ENCODE measurements at regions not wholly inside any gene's neighbourhood (a gene's known extent, or its start where the extent isn't known, plus 50 kb on each side); places are given as distances from the start of the nearest gene placed in this dataset.

DNA sequence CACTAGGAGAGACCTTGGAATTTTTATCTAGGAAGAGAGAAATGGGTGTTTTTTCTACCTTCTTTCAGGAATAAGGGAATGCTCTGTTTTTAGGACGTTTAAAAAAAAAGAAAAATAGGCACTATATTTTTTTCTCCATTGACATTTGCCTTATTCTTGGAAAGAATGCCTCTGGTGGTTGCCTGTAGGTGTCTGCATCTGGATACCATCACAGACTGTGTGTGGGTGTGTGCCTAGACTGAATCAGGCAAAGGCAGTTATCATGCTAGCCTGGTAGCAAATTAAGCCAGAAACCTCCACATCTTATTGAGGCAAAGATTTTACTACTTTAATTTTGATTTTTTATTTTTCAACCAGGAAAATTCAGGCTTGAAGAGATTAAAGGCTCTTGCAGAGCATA lies 513.6 kb upstream of the KCNMB2 start:
- ChIA-PET CTCF (no interaction called here), POLR2A (no interaction called here)
- TF ChIP-seq, protein P1, sequence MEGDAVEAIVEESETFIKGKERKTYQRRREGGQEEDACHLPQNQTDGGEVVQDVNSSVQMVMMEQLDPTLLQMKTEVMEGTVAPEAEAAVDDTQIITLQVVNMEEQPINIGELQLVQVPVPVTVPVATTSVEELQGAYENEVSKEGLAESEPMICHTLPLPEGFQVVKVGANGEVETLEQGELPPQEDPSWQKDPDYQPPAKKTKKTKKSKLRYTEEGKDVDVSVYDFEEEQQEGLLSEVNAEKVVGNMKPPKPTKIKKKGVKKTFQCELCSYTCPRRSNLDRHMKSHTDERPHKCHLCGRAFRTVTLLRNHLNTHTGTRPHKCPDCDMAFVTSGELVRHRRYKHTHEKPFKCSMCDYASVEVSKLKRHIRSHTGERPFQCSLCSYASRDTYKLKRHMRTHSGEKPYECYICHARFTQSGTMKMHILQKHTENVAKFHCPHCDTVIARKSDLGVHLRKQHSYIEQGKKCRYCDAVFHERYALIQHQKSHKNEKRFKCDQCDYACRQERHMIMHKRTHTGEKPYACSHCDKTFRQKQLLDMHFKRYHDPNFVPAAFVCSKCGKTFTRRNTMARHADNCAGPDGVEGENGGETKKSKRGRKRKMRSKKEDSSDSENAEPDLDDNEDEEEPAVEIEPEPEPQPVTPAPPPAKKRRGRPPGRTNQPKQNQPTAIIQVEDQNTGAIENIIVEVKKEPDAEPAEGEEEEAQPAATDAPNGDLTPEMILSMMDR (IDR thresholded peaks at IDR 0.05) = no peak
- intact Hi-C loops (cut with DNase I, micrococcal nuclease) = no loop called here
- Histone ChIP-seq H3K36me3 (ENCODE audit: insufficient read depth, low read length) (no peaks in the 10 kb centered on the region), H3K27me3 (ENCODE audit: control insufficient read depth in 1 of 2, insufficient read depth in 2 of 2, low read length in 2 of 2) (no peaks in the 10 kb centered on the region), H3K4me3 (ENCODE audit: low read length) (no peak overlapping the region), H3K4me1 (ENCODE audit: insufficient read depth, low read length) (no peaks in the 10 kb centered on the region), H3K9me3 (ENCODE audit: control insufficient read depth in 1 of 2, insufficient read depth in 1 of 2, low read length in 2 of 2) (no peaks in the 10 kb centered on the region), H3K27ac (ENCODE audit: low read depth in 1 of 2, low read length in 2 of 2) (no peak overlapping the region)
- no peak overlapping the region for H3K27ac Mint-ChIP-seq
- no peaks in the 10 kb centered on the region for H3K9me3 Mint-ChIP-seq
- DNase-seq (no peak), ATAC-seq (ENCODE audit: poor library complexity) (no peak)
- no peaks in the 10 kb centered on the region for H3K36me3 Mint-ChIP-seq (ENCODE audit: low read depth)
- no peaks in the 10 kb centered on the region for H3K27me3 Mint-ChIP-seq
- H3K4me1 Mint-ChIP-seq (ENCODE audit: low read depth) = no peaks in the 10 kb centered on the region
- H3K4me3 Mint-ChIP-seq = no peak overlapping the region

DNA sequence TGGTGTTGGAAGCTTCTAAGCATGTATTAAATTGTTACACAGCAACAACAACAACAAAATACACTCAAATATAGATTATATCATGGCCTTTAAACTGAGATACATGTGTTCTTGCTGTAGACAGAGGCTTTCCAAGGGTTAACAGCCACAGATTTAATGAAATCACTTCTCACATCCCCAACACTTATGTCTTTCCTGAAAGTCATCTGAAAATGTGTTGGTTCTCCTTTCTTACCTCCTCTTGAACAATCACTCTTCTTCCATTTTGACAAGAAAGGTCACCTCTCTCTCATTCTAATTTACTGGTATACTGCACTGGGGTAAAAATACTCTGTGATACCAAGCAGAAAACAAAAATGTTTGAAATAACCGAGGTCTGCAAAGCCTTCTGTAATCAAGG lies 507.3 kb upstream of the KCNMB2 start:
- DNase-seq (no peak), ATAC-seq (ENCODE audit: poor library complexity) (no peak)
- no peaks in the 10 kb centered on the region for H3K9me3 Mint-ChIP-seq
- Histone ChIP-seq H3K27me3 (ENCODE audit: control insufficient read depth in 1 of 2, insufficient read depth in 2 of 2, low read length in 2 of 2) (no peaks in the 10 kb centered on the region), H3K4me1 (ENCODE audit: insufficient read depth, low read length) (no peaks in the 10 kb centered on the region), H3K4me3 (ENCODE audit: low read length) (no peak overlapping the region), H3K9me3 (ENCODE audit: control insufficient read depth in 1 of 2, insufficient read depth in 1 of 2, low read length in 2 of 2) (no peaks in the 10 kb centered on the region), H3K27ac (ENCODE audit: low read depth in 1 of 2, low read length in 2 of 2) (no peak overlapping the region), H3K36me3 (ENCODE audit: insufficient read depth, low read length) (no peaks in the 10 kb centered on the region)
- H3K27ac Mint-ChIP-seq = no peak overlapping the region
- intact Hi-C loops (cut with DNase I, micrococcal nuclease) = no loop called here
- ChIA-PET CTCF (no interaction called here), POLR2A (no interaction called here)
- H3K36me3 Mint-ChIP-seq (ENCODE audit: low read depth) = no peaks in the 10 kb centered on the region
- H3K27me3 Mint-ChIP-seq = no peaks in the 10 kb centered on the region
- no peak overlapping the region for H3K4me3 Mint-ChIP-seq
- TF ChIP-seq, protein P1 (IDR thresholded peaks at IDR 0.05) = no peak
- no peaks in the 10 kb centered on the region for H3K4me1 Mint-ChIP-seq (ENCODE audit: low read depth)

DNA sequence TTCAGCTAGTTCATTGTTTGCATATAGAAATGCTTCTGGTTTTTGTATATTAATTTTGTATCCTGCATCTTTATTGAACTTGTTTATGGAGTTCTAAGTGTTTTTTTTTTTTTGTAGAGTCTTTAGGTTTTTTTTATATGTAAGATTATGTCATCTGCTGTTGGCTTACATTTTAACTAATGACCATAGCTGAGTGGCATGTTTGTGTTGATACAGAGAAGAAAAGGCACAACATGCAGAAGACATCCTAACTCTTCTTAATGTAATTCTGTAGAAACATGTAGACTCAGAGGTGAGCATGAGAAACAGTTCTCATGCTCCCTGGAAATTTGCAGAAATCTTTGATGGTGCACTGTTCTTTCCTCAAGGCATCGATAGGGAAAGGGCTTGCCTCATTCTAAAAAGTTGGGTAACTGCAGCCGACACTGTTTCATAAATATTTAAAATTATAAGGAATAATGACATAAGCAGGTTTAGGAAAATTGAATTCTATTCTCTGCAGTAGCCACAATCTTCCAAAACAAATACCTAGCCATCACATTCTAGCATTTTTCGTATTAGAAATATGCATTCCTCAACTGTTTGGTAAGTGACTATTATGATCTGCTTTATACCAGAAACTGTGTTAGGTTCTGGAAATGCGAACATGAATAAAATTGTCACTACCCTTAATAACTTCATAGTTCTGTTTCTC lies 499.6 kb upstream of the KCNMB2 start:
- TF ChIP-seq, protein P1 (IDR thresholded peaks at IDR 0.05) = no peak
- DNase-seq (no peak), ATAC-seq (ENCODE audit: poor library complexity) (no peak)
- Histone ChIP-seq H3K36me3 (ENCODE audit: insufficient read depth, low read length) (no peaks in the 10 kb centered on the region), H3K27me3 (ENCODE audit: control insufficient read depth in 1 of 2, insufficient read depth in 2 of 2, low read length in 2 of 2) (no peaks in the 10 kb centered on the region), H3K9me3 (ENCODE audit: control insufficient read depth in 1 of 2, insufficient read depth in 1 of 2, low read length in 2 of 2) (no peaks in the 10 kb centered on the region), H3K4me1 (ENCODE audit: insufficient read depth, low read length) (no peaks in the 10 kb centered on the region), H3K27ac (ENCODE audit: low read depth in 1 of 2, low read length in 2 of 2) (no peak overlapping the region), H3K4me3 (ENCODE audit: low read length) (no peak overlapping the region)
- intact Hi-C loops (cut with DNase I, micrococcal nuclease) = no loop called here
- H3K27ac Mint-ChIP-seq = no peak overlapping the region
- no peaks in the 10 kb centered on the region for H3K27me3 Mint-ChIP-seq
- no peaks in the 10 kb centered on the region for H3K36me3 Mint-ChIP-seq (ENCODE audit: low read depth)
- H3K9me3 Mint-ChIP-seq = no peaks in the 10 kb centered on the region
- no peaks in the 10 kb centered on the region for H3K4me1 Mint-ChIP-seq (ENCODE audit: low read depth)
- CTCF ChIA-PET = no interaction called here
- POLR2A ChIA-PET = no interaction called here
- no peak overlapping the region for H3K4me3 Mint-ChIP-seq
